DMS 273 (cell line): ENCODE measurements at regions not wholly inside any gene's neighbourhood (a gene's known extent, or its start where the extent isn't known, plus 50 kb on each side); places are given as distances from the start of the nearest gene placed in this dataset.

ENCODE experiments used
- DNase-seq: peaks from one replicate; lab custom pipeline; 2025; ENCODE audit not compliant: unreplicated experiment; lab: John Stamatoyannopoulos, UW

DNA sequence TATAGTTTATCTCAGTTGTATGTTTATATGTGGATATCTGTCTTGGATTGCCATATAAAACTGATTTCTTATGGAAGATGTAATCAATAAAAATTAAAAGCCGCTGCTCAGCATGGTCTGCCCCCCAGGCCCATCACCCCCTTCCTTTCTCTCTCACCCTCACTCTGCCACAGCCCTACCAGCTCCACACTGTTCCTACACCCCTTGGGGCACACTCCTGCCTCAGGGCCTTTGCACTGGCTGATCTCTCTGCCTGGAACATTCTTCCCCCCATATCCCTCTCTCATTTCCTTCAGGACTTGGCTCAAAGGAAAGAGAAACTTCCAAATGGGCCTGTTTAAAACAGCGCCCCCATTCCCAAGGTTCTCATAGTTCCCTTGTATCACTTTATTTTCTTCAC lies 63.1 kb downstream of the LRRC32 start:
- DNase-seq: no peak

DNA sequence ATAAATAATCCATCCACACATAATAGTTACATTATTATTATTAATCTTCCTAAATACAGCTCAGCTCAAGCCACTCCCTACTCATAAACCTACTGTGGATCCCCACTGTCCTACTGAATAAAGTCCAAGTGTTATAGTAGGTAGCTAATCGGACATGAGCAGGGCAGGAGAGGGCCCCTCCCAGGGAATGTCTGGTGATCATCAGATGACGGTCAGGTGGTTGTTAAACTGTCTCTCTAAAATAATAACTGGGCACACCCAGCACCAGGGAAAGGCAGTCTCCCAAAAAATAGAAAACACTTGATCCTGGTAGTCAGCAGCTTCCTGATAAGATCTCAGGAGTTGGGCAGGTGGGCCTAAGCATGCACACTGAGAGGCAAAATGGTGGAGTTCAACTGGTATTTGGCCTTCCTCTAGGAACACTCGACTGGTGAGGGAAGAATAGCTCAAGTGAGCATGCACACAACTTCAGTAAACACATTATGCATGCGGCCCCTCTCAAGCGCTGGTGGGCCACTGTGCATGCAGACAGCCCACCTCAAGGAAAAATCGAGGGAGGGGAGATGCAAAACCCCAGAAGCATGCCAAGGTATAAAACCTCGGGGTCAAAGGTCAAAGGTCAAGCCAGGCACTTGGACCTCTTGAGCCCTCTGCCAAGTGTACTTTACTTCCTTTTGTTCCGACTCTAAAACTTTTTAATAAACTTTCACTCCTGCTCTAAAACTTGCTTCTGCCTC lies 65.0 kb downstream of the LRRC32 start:
- no peak for DNase-seq

DNA sequence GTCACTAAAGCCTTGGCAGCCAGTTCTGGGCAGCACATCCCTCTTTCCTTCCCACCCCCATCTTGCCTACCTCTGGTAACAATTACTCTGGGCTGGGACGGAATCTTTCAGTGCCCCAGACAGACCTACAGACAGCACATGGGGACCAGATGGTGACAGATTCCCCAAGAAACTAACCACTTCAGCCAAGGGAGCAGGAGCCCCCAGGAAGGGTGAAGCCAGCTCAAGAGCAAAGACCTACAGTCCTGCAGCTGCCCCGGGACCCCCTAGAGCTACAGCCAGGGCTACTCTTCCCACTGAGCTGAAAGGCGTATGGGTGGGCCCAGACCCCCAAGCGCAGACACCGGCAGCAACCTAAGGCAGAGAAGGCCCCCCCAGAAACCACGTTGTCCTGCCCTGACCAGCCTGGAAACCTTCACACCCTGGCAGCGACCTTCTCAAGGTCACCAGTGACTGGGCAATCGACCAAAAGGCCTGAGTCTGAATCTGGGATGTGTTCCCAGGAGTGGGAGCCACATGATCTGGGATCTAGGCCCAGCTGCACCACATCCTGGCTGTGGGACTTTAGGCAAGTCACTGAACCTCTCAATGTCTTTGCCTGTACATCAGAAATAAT lies 65.8 kb downstream of the LRRC32 start:
- DNase-seq: peak; percentile 57

DNA sequence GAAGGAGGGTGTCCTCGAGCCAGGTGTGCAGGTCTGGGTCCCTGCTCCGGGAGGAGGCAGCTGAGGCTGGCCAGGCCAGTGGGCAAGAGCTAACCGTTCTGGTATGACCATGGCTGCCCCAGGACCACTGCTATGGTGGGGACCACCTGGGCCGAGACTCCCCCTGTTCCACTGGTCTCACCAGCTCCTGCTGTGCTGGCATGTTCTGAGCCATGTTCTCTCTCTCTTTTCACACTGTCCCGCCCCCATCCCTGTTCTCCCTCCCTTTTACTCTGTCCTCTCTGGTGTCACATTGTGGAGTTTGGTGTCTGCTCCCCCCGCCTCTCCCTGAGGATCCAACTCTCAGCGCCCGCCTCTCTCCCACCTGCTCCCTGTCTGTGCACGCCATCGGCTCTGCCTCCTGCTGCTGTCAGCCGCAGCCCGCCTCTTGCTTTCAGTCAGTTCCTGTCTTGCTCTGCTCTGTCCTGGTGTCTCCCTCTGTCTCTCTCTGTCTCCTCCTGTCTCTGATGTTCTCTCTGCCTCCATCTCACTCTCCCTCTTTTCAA lies 66.4 kb downstream of the LRRC32 start:
- peak; percentile 68 for DNase-seq

DNA sequence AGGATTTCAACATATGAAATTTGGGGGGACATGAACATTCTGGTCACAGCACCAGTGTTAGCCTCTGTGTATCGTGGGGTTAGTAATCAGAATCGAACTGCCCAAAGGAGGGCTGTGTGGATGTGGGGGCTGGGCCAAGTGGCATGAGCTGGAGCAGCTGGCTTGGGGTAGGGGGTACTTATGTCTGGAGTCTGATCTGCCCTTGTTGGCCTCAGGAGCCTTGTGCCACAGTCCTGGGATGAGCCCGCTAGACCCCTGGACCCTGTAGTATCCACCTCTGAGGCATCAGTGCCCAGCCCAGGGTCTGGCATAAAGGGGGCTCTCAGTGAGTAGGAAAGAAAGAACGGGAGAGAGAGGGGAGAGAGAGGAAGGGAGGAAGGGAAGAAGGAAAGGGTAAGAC lies 67.3 kb downstream of the LRRC32 start:
- no peak for DNase-seq
